HG02571 (cell line): ENCODE measurements at regions not wholly inside any gene's neighbourhood (a gene's known extent, or its start where the extent isn't known, plus 50 kb on each side); places are given as distances from the start of the nearest gene placed in this dataset.
"Not testable (repeated sequence)": the region's sequence is repeated elsewhere in the genome, so short reads cannot be mapped to it uniquely, and the experiment has no call there.

Source experiments
- ATAC-seq: cut with Tn5 transposase; IDR thresholded peaks from one replicate; pipeline ENCODE4 v1.9.1; 2021; ENCODE audit warnings: mild to moderate bottlenecking, moderate library complexity; ENCODE audit not compliant: unreplicated experiment

GRCh38 chr6:140201787-140202458 is 827.5 kb upstream of the CITED2 start:
- ATAC-seq, result no peak

- ATAC-seq, result no peak
These were observed 818.8 kb upstream of the CITED2 start for GRCh38 chr6:140193269-140193668.

GRCh38 chr6:140192018-140192417 is 817.6 kb upstream of the CITED2 start:
- no peak for ATAC-seq

GRCh38 chr6:140189263-140189662 is 814.8 kb upstream of the CITED2 start:
- ATAC-seq, result not testable (repeated sequence)

GRCh38 chr6:140185991-140186390 is 811.5 kb upstream of the CITED2 start:
- no peak for ATAC-seq

- ATAC-seq, result no peak
These were observed 809.4 kb upstream of the CITED2 start for GRCh38 chr6:140183881-140184280.

GRCh38 chr6:140182821-140183220 is 808.4 kb upstream of the CITED2 start:
- ATAC-seq, result no peak

- no peak for ATAC-seq
These were observed 807.4 kb upstream of the CITED2 start for GRCh38 chr6:140181876-140182275.

GRCh38 chr6:140180306-140180705 is 805.9 kb upstream of the CITED2 start:
- no peak for ATAC-seq

GRCh38 chr6:140178935-140179334 is 804.5 kb upstream of the CITED2 start:
- no peak for ATAC-seq

- no peak for ATAC-seq
These were observed 804.1 kb upstream of the CITED2 start for GRCh38 chr6:140178520-140178919.

- ATAC-seq, result no peak
These were observed 801.9 kb upstream of the CITED2 start for GRCh38 chr6:140176306-140176705.

- no peak for ATAC-seq
These were observed 801.0 kb upstream of the CITED2 start for GRCh38 chr6:140175486-140175885.

GRCh38 chr6:140174524-140174923 is 800.1 kb upstream of the CITED2 start:
- ATAC-seq, result no peak

GRCh38 chr6:140168365-140168764 is 793.9 kb upstream of the CITED2 start:
- no peak for ATAC-seq

- no peak for ATAC-seq
These were observed 786.5 kb upstream of the CITED2 start for GRCh38 chr6:140160909-140161308.

- no peak for ATAC-seq
These were observed 786.0 kb upstream of the CITED2 start for GRCh38 chr6:140160494-140160893.

- no peak for ATAC-seq
These were observed 781.7 kb upstream of the CITED2 start for GRCh38 chr6:140156131-140156530.

GRCh38 chr6:140155451-140156126 is 781.1 kb upstream of the CITED2 start:
- ATAC-seq, result no peak

- no peak for ATAC-seq
These were observed 779.3 kb upstream of the CITED2 start for GRCh38 chr6:140153703-140154102.

- not testable (repeated sequence) for ATAC-seq
These were observed 773.7 kb upstream of the CITED2 start for GRCh38 chr6:140147825-140148814.
